Epidermal melanocyte (primary cell): ENCODE measurements at regions not wholly inside any gene's neighbourhood (a gene's known extent, or its start where the extent isn't known, plus 50 kb on each side); places are given as distances from the start of the nearest gene placed in this dataset.

Source experiments
- DNase-seq: peaks from one replicate; pipeline ENCODE4 v3.0.0; 2011; ENCODE audit warnings: low spot score; ENCODE audit not compliant: insufficient read length

DNA sequence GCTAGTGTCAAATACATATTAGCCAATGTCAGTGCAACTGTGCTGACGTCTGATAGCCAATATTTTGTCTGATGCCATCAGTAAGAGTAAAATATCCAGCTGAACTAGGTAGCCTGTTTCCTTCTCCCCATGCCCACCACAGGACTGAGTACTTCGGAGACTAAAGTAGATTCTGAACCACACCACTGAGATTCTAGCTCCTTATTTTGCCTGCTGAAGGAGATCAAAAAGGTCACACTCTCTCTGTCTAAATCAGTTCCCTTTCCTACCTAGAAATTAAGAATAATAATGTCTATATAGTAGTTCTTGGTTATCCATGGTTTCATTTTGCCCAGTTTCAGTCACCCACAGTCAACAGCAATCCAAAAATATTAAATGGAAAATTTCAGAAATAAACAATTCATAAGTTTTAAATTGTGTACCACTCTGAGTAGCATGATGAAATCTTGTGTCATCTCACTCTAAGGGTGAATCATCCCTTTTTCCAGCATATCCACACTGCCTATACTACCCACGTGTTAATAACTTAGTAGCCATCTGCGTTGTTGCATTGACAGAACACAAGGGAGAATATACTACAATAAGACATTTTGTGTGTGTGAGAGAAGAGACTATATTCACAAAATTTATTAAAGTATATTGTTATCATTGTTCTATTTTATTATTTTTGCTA is 1043.3 kb upstream of the PIK3C3 start:
- DNase-seq, result no peak

DNA sequence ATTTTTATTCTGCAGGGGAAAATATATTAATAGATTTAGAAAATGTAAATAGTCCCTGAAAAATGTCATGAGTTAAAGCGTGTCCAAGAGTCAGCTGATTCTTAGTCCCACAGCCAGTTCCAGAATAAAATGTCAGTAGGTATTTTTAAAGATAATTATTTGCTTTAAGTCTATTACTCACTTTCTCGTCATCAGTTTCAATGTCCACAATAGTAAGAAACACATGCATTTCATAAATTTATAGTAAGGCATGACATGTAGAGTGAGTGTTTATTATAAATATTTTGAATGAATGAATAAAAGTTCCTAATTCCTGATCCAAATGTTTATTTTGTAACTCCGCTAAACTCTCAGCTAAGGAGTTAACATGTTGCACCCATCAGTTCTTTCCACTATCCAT is 1044.0 kb upstream of the PIK3C3 start:
- DNase-seq, result no peak

DNA sequence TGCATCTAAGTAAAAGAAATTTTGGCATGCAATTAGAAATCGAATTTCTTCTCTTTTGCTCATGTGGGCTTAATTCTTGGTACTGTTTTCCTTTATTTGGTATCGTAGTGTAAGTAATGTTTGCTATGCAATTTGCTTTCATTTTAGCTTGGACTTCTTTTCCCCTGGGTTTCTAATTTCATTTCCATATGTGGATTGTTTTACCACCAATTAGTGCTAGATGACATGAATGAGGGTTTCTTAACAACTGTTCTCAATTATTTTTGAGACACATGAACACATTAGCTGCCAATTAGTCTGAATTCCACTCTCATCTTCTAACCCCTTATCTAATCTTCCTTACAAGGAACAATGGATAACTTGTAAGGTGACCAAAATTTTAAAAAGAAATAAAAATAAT is 1047.2 kb upstream of the PIK3C3 start:
- DNase-seq, result no peak

DNA sequence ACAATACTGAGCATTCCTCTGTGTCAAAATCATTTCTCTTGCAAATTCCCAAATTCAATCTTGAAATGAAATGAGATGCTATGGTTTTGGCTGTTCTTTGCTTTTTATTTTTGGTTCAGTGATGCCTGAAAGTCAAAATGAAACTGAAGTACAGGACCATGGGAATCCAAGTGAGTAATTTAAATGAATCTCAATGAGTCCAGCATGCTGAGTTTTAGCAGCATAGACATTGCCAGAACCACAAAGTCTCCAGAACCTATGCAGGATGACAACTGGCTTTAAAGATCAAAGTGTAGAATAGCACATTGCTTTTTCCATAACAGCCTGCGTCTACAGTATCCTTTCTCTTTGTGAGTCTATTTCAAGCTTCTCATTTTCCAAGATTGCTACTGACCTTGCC is 1050.7 kb upstream of the PIK3C3 start:
- no peak for DNase-seq

DNA sequence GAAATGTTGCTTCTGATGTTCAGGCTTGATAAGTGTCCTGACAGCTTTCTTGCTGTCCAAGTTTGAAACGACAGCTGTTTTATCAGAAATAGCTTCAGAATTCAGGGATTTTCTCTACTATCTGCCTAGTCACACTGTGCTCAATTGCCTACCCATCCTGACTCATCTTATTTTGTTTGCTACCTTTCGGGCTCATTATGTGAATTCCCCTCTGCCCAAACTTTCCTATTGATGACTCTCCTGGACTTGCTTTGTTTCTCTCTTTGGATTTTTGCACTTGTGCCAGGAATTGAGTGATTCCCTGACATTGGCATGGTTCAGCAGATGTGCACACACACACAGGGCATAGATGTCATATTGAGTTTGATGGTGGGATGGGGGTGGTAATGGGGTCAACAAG is 1052.6 kb upstream of the PIK3C3 start:
- no peak for DNase-seq

DNA sequence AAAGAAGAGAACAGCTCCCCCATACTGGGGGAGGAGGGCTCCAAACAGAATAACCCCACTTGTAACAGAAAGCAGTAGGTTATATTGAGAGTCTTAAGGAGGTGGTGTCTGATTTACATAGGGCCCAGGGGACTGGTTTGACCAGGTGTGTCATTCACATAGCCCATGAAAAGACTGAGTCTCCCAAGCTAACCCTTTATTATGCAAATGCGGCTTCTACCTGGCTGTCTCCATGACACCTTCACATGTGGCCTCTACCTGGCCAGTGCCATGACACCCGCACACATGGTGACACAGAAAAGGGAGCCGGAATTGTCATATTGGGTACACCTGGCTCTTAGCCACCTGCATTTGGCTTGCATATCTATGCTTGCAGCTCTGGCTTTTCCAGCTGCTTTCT is 1057.2 kb upstream of the PIK3C3 start:
- DNase-seq, result no peak

DNA sequence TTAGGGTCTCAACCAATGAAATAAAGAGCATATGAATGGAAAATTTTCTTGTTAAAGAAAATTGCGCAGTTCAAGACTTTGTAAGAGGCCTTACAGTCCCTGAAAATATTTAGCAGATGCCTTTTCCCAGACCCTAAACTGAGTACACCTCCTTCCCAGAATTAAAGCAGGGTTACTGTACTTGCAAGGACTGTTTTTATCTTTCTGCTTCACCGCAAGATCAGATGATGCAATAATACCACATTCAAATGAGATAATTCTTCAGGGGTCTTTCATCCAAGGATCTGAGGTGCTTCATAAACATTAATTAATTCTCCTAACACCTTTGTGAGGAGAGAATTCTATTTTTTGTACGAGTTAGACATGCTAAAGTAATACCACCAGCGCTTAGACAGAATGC is 1071.8 kb upstream of the PIK3C3 start:
- no peak for DNase-seq

DNA sequence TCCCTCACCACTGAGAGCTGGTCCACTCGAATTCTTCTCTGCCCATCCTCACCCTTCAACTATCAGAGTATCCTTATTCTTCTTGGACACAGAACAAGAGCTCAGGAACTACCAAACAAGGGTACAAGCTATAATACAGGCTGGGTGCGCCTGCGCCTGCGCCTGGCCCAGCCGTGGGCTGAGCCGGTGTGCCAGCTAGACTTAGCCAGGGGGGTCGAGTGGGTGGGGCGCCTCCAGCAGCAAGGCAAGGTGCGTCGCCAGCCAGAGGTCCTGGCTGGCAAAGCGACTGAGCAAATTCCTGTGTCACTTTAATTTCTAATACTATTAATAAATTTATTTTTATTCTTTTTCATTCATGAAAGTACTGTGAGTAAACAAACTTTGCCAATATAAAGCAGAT is 1072.6 kb upstream of the PIK3C3 start:
- no peak for DNase-seq

DNA sequence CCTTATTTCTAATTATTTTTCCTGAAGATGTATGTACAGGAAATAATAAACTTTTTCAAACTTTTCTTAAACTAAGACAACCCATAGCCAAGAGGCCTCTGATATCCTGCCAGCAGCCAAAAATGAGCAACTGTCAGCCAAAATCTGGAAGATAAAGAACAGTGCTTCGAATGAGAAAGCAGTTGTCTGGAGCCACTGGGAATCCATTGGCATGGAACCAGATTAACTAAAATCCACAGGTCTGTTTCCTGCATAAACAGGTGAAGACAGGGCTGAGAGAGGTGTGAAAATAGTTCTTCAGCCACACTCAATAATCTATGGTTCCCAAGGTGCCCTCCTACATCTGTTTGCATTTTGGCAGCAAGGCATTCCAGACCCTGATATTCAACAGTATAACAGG is 1076.7 kb upstream of the PIK3C3 start:
- no peak for DNase-seq

DNA sequence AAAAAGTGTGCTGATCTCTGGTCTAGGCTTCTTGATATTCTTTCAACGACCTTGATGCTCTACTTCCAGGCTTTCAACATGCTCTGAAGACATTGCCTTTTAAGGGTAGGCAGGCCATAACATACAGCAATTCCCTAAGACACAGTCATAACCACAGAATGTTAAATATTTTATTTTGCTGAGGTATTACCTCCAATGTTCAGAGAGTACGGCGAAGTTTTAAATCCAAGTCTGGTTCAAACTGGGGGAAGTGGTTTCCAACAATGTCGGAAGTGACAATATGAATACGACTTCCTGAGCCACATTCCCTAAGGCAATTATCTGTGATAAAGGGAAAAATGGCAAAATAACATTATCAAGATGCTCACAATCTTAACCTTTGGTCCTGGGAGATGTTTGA is 1077.9 kb upstream of the PIK3C3 start:
- DNase-seq, result no peak

DNA sequence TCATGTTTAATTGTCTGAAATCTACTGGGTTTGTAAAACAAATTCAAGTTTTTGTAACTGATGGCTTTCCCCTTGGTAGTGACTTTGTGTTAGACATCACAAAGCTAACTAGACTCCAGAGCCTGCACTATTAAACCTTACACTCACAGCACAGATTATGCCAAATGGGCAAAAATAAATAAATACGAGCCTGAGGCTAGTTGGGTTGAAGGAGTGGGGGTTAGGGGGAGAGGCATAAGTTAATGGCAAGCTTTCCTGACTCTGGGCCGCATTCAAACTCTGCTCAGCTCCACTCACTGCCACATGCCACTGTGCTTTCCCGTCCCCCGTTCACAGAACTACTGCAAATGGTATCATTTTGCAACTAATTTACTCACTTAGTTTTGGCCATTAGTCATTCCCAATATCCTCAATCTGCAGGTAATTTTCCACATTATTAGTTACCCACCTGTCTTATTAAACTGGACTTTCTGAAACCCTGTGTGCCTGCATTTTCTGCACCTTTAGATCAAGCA is 1079.9 kb upstream of the PIK3C3 start:
- no peak for DNase-seq

DNA sequence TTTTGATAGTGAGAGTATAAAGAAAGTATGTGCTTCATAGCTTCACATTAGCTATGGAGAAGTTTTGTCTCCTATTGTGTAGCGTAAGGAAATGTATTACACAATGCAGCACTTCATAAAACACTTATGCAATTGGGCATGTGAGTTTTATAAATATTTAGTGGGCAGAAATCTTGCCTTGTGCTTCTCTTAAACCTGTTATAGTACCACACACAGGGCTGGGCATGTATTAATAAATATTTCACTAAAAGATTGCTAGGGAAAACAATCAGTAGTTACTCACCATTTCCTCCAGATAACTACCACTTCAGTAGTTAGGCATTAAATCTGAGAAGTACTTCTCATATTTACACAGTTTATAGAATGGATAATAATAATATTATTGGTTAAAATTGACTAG is 1080.8 kb upstream of the PIK3C3 start:
- DNase-seq, result no peak

DNA sequence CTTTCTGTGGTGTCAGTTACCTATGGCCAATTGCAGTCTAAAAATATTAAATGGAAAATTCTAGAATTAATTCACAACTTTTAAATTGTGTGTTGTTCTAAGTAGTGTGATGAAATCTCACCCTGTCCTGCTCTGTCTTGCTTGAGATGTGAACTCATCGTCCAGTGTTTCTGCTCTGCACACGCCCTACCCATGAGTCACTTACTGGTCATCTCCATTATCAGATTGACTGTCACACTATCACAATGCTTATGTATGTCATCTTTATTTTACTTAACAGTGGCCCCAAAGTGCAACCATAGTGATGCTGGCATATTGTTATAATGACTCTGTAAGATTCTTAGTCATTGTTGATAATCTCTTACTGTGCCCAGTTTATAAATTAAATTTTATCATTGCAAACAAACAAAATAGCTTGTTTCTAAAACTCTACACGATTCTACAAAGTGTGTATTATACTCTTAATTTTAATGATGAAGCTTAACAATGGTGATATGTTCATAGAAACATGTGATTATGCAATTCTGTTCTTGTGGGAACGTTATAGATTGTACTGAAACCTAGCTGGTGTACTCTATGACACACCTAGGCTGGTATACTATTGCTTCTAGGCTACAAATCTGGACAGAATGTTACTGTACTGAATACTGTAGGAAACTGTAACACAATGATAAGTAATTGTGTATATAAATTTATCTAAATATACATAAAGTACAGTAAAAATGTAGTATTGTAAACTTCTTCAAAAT is 1086.8 kb upstream of the PIK3C3 start:
- no peak for DNase-seq

DNA sequence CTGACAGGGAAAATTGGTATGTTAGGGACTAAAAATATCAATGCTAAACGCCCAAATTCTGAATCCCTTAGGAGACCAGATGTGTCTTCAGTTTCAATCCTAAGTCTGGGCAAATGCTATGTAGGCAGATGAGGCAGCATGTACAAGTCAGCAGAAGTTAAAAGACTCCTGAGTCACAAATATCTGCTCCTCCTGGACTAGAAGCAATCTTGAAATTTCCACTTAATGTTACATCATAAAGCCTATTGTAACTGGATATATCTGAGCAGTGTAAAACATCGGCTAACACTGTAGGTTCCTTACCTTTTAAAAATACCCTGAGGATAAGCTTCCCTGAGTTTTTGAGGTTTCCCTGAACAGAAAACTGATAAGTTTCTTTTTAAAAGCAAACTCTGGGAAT is 1087.6 kb upstream of the PIK3C3 start:
- DNase-seq, result no peak

DNA sequence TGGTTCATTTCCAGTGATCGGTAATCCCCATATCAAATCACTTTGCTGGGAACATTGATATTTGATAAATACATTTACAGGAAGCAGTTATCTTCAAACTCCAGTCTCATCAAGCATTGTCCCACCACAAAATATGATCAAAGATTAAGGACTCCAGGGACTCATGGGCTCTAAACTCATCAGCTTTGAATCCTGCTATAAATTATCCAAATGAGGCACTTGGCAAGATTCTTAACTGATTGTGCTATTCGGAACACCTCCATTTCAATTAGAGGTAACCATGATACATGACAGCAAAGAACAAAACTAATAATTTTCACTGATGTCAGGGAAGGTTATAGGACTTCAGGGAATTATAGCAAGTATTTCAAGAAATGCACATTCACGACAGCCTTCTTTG is 1088.1 kb upstream of the PIK3C3 start:
- DNase-seq, result no peak

DNA sequence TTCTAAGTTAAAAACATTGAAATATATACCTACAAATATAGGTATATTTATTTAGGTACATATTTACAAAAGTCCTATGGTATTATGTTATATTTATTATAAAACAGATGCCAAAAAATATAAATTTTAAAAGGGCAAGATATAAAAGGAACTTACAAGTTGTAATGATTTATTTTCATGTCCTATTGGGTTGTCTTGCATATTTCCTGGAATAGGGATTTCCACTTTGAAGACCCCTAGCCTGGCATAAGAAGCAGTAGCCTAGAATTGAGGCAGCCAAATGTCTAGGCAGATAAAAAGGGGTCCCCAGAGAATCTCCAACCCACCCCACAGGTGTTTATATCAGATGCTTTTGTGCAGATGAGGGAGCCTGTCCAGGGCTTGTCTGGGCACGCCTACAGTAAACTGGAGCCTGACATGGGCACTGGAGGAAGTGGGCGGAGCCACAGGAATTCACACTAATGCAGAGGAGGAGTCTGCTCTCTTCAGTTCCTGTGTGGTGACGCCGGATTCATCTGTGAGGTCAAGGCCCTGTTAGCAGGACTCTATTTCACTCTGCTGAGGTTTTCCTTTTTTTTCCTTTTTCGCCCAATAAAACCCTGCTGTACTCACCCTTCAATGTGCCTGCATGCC is 1088.9 kb upstream of the PIK3C3 start:
- no peak for DNase-seq

DNA sequence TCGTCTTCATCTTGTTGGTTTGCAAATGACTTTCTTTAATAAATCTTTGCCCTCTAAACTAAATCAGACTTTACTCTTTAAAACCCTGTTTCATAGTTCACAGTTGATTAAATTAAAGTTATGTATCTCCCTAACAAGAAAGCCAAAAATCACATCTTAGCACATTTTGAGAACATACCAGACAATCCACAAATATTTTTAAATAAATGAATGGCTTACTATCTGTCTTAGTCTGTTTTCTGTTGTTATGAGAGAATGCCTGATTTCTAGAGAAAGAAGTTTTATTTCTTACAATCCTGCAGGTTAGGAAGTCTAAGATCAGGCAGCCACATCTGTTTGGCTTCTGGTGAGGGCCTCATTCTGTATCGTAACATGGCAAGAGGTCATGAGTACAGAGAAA is 1090.2 kb upstream of the PIK3C3 start:
- no peak for DNase-seq

DNA sequence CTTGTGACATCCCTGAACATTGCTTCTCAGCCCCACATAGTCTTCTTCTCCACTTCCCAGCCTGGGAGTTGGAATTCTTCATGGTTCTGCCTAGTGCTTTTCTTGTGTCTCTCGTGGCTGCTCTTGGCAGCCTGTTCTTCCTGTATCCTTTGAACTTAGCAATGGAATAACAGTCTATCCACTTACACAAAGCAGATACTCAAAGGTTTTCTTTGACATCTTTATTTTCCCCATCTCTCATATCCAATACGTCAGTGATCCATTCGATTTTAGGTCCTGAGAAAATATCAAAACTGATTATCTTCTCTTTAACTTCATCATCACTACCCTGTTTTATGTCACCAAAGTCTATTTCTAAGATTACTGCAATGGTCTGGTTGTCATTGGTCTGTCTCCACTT is 1091.2 kb upstream of the PIK3C3 start:
- DNase-seq, result no peak

DNA sequence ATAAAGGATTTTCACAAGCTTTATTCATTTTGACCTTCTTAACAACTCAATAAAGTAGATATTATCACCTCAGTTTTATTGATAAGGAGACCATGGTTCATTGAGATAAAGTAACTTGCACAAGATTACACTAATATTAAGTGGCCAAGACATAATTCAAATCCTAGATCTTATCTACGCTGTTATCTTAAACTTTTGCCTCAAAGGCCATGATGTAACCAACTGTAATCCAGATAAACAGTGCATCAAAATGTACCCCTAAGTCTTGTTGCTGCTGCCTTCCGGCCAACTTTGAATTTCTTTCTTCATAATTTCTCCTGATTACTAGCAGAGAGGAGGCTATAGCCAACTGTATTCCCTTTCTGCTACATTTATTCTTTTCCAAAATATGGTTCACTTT is 1094.8 kb upstream of the PIK3C3 start:
- no peak for DNase-seq

DNA sequence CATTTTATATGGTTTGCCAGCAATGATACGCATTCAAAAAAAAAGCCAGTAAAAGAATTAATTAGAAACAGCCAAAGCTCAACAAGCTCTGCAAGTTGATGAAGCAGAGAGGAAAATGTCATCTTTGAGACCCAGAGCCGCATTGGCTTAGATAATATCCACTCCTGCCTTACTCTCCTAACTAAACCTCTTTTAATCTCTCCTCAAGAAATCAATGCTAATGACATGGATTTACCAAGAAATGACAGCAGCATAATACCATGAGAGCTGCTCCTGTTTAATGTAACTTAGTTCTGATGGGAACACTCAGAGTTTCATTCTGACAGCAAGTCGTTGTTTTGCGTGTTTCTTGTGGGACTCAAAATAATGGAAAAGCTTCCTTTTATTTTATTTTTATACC is 1099.4 kb upstream of the PIK3C3 start:
- no peak for DNase-seq

DNA sequence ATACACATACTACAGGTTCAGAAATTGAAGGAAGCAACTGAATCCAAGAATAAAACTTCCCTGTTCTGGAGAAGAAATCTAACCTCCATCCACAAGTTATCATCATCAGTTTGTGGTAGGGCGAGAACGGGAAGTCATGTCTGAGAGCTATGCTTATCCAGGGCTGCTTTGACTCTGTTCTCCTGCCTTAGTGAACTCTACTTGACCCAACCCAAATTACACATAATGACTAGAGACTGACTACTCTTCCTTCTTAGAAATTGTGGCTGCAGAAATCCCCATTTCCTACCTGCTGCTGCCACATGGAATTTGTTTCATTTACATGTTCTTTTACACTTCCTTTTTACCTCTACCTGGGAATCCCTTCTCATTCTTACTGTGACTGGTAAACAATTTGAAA is 1102.6 kb upstream of the PIK3C3 start:
- no peak for DNase-seq

DNA sequence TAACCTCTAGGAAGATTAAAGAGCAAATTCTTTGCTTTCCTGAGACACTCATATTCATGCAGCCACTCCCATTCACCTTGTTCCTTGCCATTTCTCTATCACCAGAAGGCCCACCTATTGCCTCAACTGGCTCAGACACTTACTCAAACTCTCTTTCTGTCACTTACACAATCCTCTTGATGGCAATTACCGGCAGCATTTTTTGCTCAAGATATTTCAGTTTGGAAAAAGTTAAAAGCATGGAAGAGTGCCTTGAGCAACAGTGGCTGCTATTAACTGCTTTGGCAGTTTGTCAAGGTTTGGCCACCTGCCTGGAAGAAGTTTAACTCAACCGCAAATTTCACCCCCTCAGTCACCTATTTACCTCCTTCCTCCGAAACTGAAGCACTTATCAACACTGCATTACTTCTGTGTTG is 1104.0 kb upstream of the PIK3C3 start:
- DNase-seq, result no peak

DNA sequence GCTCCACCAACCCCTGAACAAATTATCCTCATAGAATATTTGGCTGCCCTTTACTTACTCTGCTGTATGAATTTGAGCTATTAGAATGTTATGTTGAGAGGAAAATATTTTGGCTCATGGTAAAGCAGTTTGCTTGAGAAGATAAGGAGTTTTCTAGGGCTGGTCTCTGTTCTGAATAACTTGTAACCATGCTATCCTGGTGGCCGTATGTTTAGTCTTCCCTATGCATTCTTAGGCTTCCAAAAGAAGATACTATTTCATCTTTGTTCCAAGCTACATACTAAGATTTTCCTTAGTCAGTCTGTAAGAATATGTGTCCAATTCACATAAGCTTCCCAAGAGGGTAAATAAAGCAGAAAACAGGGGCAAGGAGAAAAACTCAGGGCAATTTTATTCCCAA is 1105.1 kb upstream of the PIK3C3 start:
- DNase-seq, result no peak
